ENCODE measurements at regions not wholly inside any gene's neighbourhood (a gene's known extent, or its start where the extent isn't known, plus 50 kb on each side); places are given as distances from the start of the nearest gene placed in this dataset.

GRCh38 chr2:48026865-48027264 lies 120.6 kb upstream of the FBXO11 start:
- no peak for TF ChIP-seq CTCF (IDR thresholded peaks at IDR 0.05; ENCODE audit: low read depth, low read length)
- H3K9me3 ChIP-seq (ENCODE audit: control insufficient read depth, insufficient read depth, low read length): no peaks in the 10 kb centered on the region
- no peak for DNase-seq (ENCODE audit: low read depth, low spot score)
- POLR2A ChIA-PET: no interaction called here
- peaks cover 5% of the 10 kb centered on the region for H3K27me3 ChIP-seq (ENCODE audit: control insufficient read depth, insufficient read depth, low read length)
- H3K4me3 ChIP-seq (ENCODE audit: low read depth, low read length): no peak overlapping the region
- CTCF ChIA-PET: no interaction called here
- H3K27ac ChIP-seq (ENCODE audit: low read depth, low read length): no peak overlapping the region

DNA sequence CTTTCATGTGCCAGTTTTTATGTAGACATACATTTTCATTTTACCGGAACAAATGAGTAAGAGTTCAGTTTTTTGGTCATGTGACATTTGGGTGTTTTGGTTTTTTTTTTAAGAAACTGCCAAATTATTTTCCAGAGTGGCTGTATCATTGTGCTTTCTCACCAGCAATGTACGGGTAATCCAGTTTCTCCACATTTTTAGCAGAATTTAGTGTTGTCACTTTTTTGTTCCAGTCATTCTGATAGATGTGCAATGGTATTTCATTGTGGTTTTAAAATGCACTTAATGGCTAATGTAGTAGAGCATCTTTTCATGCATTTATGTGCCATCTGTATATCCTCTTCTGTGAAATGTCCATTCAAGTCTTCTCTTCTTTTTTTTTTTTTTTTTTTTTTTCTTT lies 126.5 kb upstream of the FBXO11 start:
- ChIA-PET CTCF (no interaction called here), POLR2A (no interaction called here)
- no peak for TF ChIP-seq CTCF (IDR thresholded peaks at IDR 0.05; ENCODE audit: low read depth, low read length)
- Histone ChIP-seq H3K27ac (ENCODE audit: low read depth, low read length) (no peak overlapping the region), H3K27me3 (ENCODE audit: control insufficient read depth, insufficient read depth, low read length) (no peaks in the 10 kb centered on the region), H3K4me3 (ENCODE audit: low read depth, low read length) (no peak overlapping the region), H3K9me3 (ENCODE audit: control insufficient read depth, insufficient read depth, low read length) (no peaks in the 10 kb centered on the region)
- no peak for DNase-seq (ENCODE audit: low read depth, low spot score)

GRCh38 chr2:48034295-48034694 lies 128.0 kb upstream of the FBXO11 start:
- ChIA-PET POLR2A (no interaction called here), CTCF (no interaction called here)
- no peak for TF ChIP-seq CTCF (IDR thresholded peaks at IDR 0.05; ENCODE audit: low read depth, low read length)
- Histone ChIP-seq H3K4me3 (ENCODE audit: low read depth, low read length) (no peak overlapping the region), H3K9me3 (ENCODE audit: control insufficient read depth, insufficient read depth, low read length) (no peaks in the 10 kb centered on the region), H3K27me3 (ENCODE audit: control insufficient read depth, insufficient read depth, low read length) (no peaks in the 10 kb centered on the region), H3K27ac (ENCODE audit: low read depth, low read length) (no peak overlapping the region)
- no peak for DNase-seq (ENCODE audit: low read depth, low spot score)

GRCh38 chr2:48036312-48036711 lies 130.0 kb upstream of the FBXO11 start:
- CTCF ChIA-PET: no interaction called here
- TF ChIP-seq CTCF (IDR thresholded peaks at IDR 0.05; ENCODE audit: low read depth, low read length): no peak
- POLR2A ChIA-PET: no interaction called here

DNA sequence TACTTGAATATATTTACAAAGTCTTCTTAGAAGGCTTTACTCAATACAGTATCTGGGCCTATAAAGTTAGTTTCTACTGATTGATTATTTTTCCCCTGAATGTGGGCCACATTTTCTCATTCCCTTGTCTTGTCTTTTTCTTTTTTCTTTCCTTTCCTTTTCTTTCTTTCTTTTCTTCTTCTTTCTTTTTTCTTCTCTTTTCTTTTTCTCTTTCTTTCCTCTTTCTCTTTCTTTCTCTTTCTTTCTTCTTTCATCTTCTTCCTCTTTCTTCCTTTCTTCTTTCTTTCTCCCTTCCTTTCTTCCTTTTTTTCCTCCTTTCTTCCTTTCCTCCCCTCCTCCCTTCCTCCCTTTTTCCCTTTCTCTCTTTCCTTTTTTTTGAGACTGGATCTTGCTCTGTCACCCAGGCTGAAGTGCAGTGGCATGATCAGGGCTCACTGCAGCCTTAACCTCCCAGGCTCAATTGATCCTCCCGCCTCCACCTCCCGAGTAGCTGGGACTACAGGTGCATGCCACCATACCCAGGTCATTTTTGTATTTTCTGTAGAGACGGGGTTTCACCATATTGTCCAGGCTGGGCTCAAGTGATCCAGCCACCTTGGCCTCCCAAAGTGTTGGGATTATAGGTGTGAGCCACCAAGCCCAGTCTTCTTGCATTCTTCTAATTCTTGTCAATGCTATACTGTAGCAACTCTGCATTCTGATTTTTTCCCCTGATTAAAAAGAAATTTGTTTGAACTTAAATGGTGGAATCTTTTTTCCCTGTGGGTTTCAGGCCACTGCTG lies 133.1 kb upstream of the FBXO11 start:
- DNase-seq (ENCODE audit: low read depth, low spot score): no peak
- Histone ChIP-seq H3K27me3 (ENCODE audit: control insufficient read depth, insufficient read depth, low read length) (no peaks in the 10 kb centered on the region), H3K27ac (ENCODE audit: low read depth, low read length) (no peak overlapping the region), H3K9me3 (ENCODE audit: control insufficient read depth, insufficient read depth, low read length) (no peaks in the 10 kb centered on the region), H3K4me3 (ENCODE audit: low read depth, low read length) (no peak overlapping the region)
- CTCF ChIA-PET: no interaction called here
- no peak for TF ChIP-seq CTCF (IDR thresholded peaks at IDR 0.05; ENCODE audit: low read depth, low read length)
- POLR2A ChIA-PET: no interaction called here

More at GRCh38 chr2:48036312-48036711, 130.0 kb upstream of the FBXO11 start:
- H3K27me3 ChIP-seq (ENCODE audit: control insufficient read depth, insufficient read depth, low read length): no peaks in the 10 kb centered on the region
- no peak for DNase-seq (ENCODE audit: low read depth, low spot score)
- H3K4me3 ChIP-seq (ENCODE audit: low read depth, low read length): no peak overlapping the region
- no peaks in the 10 kb centered on the region for H3K9me3 ChIP-seq (ENCODE audit: control insufficient read depth, insufficient read depth, low read length)
- no peak overlapping the region for H3K27ac ChIP-seq (ENCODE audit: low read depth, low read length)
